ENCODE measurements at regions not wholly inside any gene's neighbourhood (a gene's known extent, or its start where the extent isn't known, plus 50 kb on each side); places are given as distances from the start of the nearest gene placed in this dataset.
A peak's percentile ranks its signal among the peaks of the same experiment; 100 is the strongest.

DNA sequence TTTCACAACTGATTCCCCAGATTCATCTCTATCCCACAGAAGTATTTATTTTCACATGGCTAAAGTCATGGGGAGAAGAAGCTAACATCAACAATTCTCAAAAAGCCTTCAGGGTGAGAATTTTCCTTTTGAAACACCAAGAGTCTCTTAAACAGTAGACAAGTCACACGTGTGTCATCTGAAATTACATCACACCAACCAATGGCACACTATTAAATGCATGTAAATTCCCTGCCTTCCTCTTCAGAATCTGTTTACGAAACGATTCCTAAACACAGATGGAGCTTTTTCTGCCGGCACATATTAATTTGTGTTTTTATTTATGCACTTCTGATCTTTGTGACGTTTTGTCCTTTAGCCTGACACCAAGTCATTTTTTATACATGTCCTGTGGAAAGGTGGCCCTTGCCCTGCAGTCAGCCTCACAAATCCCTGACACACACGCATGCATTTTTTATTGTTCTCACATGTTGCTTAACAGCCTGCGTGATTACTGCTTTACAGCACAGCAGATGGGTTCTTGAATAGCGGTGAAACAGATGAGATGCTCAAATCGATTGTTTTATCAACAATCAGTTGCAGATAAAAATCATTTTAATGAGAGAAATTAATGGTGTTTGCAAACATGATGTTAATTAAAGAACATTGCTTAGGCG, 735.9 kb upstream of the TENM3 start:
- no peak for DNase-seq (ENCODE audit: low read depth)

DNA sequence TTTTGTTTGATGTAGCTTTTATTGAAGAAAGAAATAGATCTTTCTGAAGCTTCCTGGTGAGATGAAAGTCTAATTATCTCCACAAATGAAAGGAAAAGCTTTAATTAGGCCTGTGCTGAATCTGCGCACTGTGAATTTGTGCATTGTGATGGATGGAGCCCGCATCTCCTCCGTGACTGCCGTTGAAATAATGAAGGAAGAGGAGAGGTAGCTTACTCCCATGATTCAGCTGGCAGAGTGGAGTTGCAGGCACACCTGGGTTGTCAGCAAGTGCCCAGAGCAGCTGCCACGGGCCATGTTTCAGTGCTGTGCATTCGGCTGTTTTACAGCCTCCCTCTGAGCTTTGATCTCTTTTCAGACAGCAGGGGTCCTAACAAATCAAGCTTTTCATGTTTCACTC, 735.3 kb upstream of the TENM3 start:
- no peak for DNase-seq (ENCODE audit: low read depth)

DNA sequence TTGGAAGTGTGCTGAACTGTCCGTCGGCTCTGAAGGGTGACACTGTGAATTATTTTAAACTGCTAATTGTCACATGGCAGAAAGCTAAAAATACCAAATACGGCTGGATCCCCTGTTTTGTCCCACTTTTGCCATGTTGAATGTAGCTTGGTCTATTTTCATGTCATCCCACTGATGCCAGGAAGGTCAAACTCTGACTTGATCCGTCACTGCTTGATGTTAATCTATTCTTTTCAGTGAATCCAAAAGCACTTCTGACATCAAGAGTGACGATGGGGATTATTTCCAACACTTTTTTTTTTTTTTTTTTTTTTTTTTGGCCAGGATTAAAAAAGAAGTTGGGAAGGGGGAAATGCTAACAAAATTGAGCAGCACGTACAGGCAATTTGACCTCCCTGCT, 734.6 kb upstream of the TENM3 start:
- no peak for DNase-seq (ENCODE audit: low read depth)

DNA sequence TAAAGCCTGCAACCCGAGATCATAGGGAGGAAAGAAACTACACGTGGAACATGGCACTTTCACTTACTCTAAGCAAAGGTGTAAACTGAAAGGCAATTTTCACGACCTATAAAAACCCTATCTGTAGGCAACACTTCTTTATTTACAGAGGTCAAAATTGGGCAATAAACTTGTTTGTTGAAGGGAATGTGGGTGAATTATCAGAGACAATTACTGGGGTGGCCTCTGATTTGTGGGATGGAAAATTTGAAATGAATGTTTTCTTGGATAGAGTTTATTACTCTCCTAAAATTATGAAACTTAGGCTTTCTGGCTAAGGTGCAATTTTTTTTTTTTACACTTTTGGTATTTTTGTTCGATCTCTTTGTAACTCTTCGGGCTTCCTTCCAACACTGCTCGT, 734.1 kb upstream of the TENM3 start:
- no peak for DNase-seq (ENCODE audit: low read depth)

DNA sequence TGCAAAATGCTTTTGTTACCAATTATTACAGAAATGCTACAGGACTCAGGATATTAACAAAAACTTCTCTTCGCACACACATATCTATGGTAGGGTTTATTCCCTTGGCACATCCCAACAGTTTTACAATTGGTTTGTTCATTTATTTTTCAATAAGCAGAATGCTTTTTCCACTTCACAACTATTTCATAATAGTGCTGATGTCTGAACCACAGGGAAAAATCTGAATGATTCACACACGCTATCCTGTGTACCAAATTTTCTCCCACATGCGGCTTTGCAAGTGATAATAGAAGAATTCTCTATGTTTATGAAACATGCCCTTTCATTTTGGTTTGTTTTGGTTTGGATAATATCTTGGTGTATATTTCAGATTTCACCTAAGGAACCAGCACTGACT, 725.7 kb upstream of the TENM3 start:
- no peak for DNase-seq (ENCODE audit: low read depth)

DNA sequence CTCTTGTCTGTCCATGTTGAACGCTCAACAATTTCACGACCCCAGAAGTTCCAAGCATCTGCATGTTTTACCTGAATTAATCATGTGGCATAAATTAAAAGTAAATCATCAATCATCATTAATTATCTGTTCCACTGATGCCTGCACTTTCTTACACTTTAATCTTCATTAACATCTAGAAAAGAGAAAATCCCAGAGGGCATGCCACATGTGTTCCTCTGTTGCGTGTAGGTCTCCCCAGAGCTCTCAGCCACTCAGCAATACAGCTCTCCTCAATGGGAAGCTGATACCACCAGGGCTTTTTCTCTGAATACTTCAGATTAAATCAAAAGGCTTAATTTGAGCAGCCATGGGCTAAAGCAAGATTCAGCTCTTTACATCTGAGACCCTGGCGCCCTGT, 722.4 kb upstream of the TENM3 start:
- DNase-seq (ENCODE audit: low read depth): no peak

DNA sequence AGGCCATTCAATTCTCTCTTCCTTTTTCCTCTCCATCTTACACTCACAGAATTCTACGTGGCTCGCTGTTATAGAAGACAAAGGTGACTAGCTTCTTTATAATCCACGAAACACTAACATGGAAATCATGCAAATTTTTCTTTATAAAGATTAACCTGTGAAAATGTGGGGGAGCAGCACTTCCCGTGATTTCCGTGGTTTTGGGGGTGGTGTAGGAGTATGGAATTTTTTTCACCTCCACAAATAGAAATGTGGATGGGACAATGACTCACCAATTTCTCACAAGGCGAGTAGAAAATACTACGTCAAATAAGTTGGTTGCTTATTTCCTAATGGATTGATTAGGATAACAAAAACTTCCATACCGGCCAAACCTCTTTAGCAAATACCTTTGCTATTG, 719.2 kb upstream of the TENM3 start:
- no peak for DNase-seq (ENCODE audit: low read depth)

DNA sequence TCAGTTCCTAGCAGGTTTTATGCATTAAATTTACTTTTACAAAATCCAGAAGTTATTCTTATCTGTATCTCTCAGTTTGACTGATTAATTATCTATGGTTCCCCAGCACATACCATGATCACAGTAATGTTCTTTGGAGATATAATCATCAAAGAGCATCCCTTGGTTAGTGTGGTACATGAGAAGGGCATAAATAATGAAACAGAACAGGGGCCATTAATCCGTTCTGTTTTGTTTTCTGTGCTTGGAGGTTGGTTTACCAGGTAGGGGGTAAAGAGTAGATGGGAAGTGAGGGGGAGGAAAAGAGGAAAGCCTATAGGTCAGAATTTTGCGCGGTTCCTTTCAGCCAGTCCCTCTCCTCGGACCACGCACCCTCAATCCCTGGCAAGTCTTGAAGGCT, 718.7 kb upstream of the TENM3 start:
- DNase-seq (ENCODE audit: low read depth): no peak

DNA sequence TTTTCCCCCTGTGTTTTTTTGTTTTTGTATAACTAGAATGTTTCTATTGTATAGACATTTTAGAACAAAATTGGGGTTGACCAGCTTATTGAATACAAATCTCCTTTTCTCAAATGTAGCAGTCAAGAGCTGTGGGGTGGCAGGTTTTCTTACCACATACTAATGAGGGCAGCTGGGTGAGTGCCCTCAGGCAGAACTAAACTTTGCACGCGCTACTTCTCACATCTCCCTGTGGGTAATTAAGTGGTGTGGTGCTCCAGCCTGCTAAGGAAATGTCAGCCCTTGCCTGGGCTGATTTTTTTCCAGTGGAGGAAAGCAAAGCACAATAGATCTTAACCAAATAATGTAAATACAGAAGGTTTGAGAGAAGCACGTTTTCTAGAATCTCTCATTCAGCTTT, 717.6 kb upstream of the TENM3 start:
- DNase-seq (ENCODE audit: low read depth): no peak

DNA sequence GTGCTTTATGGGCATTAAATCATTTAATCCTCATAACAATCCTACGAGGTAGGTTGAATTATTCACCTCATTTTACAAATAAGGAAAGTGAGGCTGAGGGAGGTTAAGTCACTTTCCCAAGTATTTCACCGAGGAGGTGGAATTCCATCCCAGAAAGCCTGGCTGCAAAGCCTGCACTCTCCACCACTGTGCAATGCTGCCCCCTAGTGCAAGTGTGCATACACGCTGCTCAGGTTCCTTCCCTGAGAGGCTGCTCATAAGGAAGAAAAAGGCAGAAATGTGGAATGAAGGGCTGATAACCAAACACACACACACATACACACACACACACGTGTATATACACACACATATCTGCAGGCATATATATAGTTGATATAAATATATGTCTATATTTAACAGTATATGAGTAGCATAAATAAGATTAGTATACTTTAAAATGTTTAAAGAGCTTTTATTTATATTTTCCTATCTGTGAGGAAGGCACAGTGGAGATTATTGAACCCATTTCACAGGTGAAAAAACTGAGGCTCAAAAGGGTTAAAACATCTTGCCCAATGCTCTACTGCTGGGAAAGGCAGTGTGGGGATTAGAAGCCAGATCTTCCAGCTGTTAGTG, 714.5 kb upstream of the TENM3 start:
- DNase-seq (ENCODE audit: low read depth): peak; percentile 30

DNA sequence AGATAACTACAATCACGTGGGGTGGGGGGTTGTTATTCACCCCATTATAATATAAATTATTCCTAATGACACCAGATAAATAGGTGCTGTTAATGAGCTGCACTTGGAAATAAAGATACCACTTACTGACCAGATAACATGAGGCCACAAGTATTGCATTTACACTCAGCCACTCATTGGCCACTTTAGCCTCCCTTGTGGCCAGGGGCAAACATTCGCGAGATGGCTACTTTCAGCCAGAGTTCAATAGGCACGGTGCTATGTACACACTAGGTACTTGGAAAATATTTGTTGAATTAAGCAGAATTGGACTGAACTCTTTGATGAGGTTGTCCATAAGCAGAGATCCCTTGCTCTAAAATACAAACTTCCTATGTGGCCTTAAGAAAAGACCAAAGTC, 713.7 kb upstream of the TENM3 start:
- no peak for DNase-seq (ENCODE audit: low read depth)

DNA sequence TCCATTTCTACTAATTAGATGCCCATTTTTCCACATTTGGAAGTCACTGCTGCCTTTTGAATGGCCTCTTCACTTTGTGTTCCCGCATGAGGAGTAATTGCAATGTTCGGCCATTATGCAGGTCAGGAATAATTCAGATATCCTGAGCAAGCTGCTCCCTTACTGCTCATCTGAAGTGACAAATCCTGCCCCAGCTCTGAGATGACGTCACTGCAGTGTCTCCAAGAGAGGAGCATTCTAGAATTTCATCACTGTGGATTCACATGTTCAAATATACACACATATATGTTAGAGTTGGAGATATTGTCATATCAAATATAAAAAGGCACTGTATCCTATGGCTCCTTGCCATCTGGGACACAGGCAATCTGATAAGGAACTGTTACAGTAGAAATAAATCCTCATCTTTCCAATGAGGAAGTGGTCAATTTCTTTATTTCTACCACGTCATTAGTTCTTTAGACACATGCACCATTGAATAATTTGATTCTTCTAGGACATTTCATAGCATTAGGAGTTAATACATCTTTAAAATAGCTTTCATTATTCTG, 706.9 kb upstream of the TENM3 start:
- no peak for DNase-seq (ENCODE audit: low read depth)

DNA sequence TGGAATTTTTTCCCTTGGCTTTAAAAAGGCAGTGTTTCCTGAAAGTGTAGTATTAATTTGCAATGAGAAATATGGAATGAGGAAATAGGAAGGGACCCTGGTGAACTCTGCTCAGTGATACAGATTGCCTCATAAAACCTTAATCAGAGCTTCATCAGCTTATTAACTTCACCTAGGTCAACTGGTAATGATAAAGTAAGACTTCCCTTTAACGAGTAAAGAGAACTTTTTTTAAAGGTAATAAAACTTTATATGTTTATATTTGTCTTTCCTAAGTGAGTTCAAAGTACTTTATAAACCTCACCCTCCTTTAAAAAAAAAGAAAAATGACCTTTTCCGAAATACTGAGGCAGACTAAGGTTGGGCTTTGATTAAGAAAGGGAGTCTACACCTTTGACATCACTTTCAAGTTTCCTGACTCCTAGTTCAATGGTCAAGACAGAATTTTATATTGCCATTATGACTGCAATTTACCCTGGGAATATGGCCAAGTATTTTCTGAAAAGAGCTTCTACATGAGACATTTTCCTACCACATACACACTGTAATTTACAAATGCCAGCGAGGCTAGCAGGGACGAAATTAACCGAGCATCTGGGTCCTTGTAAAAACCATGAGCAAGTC, 706.3 kb upstream of the TENM3 start:
- no peak for DNase-seq (ENCODE audit: low read depth)

DNA sequence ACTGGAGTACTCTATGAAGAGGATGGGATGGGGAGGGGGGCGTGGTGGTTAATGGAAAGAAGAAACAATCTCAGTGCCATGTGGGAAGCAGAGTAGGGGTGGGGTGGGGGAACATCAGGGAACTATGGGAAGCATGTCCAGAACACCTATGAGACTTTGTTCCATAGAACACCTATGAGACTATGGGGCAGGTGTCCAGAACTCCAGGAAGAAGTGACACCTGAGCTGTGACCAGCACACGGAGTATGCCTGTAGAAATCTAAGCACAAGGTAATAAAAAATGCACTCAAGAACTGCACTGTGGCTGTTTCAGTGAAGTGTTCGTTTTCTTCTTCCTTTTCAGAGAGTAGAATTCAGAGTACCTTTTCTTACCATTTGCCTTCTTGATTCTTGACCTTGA, 704.8 kb upstream of the TENM3 start:
- DNase-seq (ENCODE audit: low read depth): no peak

DNA sequence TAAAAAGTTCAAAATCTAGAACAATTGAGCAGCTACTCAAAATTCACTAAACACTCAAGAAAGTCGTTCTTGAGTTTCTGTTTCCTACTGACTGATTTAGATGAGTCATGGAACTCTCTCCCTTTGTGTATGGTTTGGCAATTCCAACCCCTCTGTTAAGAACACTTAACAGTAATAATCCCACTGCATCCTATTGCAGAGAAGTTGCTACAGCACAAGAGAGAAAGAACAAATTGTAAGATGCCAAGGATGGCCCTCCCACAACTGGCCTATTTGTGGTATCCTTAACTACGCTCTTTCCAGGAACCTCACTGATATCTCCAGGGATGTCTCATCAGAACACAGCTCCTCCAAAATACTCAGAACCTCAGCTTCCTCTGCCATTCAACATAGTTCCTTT, 701.8 kb upstream of the TENM3 start:
- no peak for DNase-seq (ENCODE audit: low read depth)

DNA sequence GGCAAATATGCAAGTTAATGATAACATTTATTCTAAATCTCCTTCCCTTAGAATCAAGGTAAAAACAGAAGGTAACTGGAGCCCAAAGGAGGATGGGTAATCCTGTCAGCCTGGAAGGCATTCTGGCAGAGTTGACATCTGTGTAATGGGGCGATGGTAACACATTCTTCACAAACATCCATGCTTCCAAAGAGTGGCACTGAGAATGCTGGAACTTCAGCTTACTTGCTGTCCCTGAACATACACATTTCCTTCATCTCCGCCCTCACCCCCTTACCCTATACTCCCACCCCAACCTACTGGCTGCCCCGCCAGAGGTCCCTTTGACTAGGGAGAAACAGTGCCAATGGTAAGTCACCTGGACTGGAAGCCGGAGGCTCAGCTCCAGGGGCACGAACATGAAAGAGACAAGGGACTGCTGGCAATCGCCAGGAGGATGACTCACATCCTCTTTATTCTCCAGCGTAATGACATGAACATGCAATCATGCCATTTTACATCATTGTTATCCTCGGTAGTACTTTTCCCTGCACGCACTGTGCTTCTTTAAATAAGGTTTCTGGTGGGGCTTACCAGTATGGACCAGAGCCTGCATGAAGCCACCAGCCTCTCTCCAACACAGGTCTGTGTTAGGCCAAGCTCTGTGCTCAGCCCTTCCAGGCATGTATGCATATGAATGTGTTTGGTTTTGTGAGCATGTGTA, 694.2 kb upstream of the TENM3 start:
- peak; percentile 69 for DNase-seq (ENCODE audit: low read depth)

DNA sequence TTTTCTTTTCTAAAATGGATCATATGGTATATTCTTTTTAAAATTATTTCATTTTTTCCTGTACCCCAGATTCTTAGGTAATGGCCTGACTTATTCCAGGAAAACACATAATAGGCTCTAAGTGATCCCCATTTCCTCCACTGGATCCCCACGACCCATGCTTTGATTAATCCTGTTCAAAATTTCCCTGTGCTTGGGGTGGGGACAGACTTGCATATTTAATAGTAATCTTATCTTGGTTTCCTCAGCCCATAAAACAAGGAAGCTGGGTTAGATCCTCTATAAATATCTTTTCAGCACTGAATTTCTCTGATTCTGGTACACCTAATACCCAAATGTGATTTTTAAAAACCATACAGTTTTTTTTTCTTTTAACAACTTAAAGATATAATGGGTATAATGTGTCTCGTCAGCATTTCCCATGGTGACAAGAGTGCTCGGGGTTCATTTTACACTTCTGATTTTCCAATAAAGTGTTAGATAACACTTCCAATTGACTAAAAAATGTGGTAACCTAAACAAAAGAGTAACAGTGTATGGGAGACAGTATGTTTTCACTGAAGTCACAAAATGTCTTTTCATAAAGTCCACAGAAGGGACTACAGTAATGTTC, 693.5 kb upstream of the TENM3 start:
- DNase-seq (ENCODE audit: low read depth): no peak

DNA sequence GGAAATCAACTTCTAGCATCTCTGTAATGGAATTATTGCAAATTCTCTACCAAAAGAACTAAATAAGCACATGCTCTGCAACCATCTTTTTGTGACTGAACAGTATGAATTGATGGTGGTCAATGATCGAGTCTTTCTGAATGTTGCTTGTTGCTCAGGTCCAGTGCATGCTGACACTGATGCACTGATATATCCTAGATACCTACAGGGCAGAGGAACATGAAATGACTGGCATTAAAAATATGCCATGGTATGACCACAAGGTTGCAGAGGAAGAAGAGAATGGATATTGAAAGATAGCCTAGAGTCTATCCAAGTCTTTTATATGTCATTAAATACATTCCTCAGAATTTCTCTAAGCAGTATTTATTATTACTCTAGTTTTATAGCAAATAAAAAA, 692.8 kb upstream of the TENM3 start:
- no peak for DNase-seq (ENCODE audit: low read depth)

DNA sequence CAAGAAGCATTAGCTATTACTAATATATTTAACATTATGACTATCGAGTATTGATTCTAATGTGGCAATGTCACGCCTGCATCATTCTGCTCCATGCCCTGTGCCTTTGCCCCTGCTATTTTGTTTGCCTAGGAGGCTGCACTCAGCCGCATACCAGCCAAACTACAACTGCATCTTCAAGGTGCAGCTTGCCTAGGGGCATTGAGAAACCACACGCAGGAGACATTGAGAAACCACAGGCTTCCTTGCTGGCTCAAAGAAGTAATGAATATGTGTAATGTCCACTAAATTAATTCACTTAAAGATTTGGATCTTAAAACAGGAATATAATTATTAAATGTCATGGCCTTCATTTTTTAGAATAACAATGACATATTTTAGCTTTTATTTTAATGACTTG, 683.6 kb upstream of the TENM3 start:
- no peak for DNase-seq (ENCODE audit: low read depth)

DNA sequence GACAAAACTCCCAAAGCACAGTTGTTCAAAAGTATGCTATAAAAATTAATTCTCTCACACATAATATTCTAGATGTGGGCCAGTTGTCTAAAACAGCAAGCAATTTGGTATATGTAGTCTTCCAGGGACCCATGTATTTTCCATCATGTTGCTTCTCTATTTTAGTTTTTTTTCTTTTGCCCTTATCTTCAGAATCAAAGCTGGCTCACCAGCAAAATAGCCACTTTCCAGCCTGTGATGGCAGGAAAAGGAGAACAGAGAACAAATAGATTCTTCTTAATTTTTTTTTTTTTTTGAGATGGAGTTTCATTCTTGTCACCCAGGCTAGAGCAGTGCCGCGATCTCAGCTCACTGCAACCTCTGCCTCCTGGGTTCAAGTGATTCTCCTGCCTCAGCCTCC, 680.8 kb upstream of the TENM3 start:
- no peak for DNase-seq (ENCODE audit: low read depth)

DNA sequence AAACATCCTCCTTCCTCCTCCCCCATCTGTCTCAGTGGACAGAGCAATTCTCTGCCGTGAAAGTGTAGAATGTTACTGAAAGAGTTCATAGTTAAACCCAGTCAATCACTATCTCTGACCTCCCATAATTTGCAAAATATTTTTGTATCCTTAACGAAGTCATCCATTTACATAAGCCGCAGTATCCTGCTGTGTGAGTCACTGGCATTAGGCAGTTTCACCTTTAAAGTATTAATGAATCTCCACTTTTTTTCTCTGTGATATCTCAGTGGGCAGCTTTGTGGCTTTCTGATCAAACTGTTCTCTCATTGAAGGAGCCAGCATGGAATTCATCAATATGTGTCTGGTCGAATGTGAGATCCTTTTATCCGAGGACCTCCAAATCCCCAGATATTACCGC, 678.6 kb upstream of the TENM3 start:
- DNase-seq (ENCODE audit: low read depth): no peak

DNA sequence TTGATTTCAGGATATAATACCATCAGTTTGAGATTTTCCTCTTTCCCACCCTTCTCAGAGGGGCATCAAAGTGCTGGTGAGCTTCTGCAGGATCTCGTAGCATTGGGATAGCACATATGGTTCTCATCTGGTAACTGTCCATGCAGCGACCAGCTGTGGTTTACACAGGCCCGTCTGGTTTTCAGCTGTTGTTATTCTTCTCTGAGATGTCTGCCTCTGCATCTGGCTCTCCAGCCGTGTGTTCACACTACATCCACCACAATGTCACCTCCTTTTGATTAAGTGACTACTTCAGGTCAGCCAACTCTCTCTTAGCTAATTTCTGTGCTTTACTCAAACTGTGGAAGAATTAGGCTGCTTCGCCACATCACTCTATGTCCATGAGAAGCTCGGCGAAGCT, 676.7 kb upstream of the TENM3 start:
- DNase-seq (ENCODE audit: low read depth): no peak

DNA sequence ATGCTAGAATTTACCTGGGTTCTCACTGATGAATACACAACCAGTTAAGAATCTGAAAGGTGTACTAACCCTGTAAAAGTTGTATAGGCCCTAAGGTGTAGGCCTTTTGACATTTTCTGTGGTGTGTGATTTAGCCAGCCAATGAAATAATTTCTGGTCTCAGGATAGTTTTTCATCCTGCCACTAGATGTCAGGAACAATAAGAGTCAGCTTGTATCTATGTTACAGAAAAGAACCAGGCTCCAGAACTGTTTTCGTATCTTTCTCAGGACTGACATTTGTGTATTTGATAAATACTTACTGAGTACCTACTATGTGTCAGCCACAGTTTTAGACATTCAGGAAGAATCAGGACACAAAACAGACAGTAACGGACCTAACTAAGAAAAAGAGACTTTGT, 673.6 kb upstream of the TENM3 start:
- DNase-seq (ENCODE audit: low read depth): no peak

Measured in HS-5 (cell line).